ENCODE measurements at regions not wholly inside any gene's neighbourhood (a gene's known extent, or its start where the extent isn't known, plus 50 kb on each side); places are given as distances from the start of the nearest gene placed in this dataset.

DNA sequence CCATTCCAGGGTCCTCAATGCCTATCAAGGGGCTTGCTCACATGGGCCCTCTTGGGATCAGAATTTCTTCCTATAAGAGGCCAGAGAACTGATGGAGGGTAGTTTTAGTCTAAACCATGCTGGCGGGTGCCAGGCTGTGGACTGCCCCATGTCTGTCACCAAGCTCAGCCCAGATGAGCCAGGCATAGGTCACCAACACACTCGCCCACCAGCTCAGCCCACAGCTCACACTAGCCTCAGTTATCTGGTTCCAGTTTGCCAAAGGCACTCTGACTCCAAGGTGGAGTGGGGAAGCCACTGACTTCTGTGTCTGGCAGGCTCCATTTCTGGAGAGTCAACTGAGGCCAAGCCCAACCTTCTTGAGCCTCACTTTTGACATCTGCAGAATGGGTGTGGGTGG is 50.7 kb upstream of the INSYN1 start:
- DNase-seq (ENCODE audit: low spot score), result no peak

DNA sequence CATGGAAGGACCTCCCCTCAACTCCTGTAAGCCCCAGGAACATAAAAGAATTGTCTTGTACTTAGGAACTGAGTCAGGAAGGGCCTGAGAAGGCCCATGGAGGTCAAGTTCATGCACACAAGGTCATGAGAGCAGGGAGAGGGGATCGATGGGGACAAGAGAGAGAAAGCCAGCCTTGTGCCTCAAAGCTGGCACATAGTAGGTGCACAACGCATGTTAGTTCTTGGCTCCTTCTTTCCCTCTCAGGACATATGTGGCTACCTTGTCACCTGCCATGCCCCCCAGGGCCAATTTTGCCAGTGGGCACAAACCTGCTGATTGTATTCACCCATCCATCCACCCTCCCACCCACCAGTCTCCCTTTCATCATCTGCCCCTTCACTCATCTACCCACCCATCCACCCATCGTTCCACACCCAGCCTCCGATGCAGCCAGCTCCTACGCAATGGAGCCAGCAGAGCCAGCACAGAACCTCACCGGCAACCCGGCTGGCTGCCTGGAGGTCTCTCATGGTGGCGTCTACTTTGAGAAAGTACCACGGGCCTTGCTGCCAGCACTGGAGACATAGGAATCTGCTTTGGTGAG is 52.4 kb upstream of the INSYN1 start:
- no peak for DNase-seq (ENCODE audit: low spot score)

GRCh38 chr15:73806698-73807483 is 53.7 kb upstream of the INSYN1 start:
- DNase-seq (ENCODE audit: low spot score), result no peak

DNA sequence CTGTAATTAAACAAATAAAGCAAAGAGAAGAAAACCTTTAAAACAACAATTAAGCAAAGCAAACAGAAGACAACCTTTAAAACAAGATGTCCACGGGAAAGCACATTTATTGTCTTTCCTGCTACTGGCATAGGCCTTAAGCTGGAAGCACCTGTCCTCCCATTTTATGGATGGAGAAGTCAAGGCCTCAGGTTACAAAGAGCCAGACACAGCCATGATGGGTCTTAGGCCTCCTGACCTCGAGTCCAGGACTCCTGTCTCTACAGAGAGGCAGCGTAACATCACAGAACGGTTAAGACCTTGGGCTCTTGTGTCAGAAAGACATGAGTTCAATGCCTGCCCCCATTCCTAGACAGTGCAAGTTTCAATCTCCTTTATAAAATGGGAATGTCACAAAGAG is 54.7 kb upstream of the INSYN1 start:
- no peak for DNase-seq (ENCODE audit: low spot score)

DNA sequence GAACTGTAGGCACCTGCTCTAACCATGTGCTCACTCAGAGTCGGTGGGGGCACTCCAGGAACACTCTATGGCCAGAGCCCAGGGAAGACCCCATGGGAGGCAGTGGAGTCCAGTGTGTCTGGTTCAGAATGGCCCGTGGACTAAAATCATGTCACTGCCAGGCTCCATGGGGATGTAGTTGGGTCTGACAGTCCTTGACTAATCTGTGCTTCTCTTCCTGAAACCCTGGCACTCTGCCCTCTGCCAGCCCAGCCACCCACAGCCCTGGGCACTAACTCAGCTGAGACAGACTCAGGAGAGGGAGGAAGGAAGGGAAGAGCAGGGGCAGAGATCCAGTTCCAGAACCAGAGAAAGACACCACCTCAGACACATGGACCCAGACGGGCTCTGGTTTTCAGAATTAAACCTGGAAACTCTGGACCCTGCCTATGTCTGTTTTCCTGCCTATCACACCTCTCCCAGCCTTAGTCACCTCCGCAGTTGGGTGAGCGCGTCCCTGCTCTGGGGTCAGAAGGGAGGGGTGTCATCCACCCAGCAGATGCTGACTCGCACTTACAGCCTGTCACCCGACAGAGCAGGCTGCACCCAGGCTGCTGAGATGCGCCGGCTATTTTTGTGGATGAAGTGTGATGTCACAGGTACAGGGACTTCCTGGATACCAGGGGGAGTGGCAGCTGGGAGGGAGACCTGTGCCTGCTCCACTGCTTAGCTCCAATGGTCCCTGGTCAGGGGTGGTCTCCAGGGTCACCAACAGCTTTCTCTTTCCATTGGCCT is 56.8 kb upstream of the INSYN1 start:
- peak; percentile 6 for DNase-seq (ENCODE audit: low spot score)

DNA sequence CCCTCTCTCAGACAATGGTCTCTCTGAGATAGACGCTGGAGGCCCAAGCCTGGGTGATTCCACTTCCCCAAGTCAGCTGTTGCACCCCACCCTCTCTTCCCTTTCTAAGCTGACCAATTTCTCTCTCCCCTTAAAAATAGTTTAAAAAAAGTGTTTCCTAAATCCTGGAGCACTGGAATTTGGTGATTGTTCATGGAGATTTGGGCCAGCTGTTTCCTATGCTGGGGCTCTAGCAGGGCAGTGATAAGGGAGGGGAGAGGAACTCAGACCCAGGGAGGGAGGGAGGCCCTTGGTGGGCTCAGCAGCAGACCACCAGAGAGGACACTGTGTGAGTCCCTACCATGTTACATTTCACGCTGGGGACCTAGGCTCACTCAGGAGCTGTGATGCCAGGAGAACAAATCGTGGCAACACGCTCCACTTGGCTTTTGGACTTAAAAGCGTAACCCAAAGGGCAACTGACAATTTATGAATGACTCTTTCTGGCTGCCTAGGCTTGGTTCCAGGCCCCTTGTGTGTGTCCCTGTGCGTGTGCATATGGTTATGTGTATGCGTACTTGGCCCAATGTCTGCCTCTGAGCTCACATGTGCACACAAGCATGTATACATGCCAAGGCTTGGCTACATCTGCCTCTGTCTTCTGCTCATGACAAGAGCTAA is 59.8 kb upstream of the INSYN1 start:
- DNase-seq (ENCODE audit: low spot score), result no peak

DNA sequence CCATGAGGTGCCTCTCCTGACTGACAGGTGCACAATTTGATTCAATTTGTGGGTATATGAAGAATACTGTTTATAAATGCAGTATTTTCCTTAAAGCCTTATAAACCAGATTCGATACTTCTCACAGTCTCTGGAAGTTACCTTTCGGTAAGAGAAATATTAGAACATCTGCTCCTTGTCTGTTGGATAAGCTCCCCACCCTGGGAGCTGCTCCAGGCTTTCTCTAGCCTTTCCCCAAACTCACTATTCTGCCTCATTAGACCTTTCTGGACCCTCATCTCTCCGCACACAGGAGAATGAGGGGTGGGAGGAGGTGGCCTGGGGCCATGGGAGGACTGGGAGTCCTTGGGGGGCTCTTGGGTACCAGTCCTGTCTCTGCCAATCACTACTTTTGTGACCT is 59.8 kb upstream of the TBC1D21 start:
- DNase-seq (ENCODE audit: low spot score), result no peak

- no peak for DNase-seq (ENCODE audit: low spot score)
Measured at GRCh38 chr15:73818308-73818985, 54.9 kb upstream of the TBC1D21 start.

DNA sequence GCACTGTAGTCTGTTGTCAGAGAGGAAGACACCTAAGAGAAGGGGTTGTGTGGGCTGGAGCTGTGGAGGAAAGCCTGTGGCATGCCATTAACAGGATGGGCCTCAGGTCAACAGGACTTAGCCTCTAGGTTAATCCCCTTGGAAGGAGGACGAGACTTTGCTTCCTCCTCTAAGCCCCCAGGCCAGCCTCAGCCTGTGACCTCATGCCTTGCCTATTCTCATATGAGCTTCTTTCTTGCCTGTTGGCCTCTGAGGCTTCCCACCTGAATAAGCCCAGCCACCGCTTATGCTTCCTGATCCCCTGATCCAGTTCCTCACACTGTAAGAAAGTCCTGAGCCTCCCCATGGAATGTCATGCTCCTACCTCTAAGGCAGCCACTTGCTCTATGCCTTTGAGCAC is 52.2 kb upstream of the TBC1D21 start:
- DNase-seq (ENCODE audit: low spot score), result no peak

GRCh38 chr15:73822998-73823397 is 50.4 kb upstream of the TBC1D21 start:
- peak; percentile 8 for DNase-seq (ENCODE audit: low spot score)
